Brain microvascular endothelial cell (primary cell): ENCODE measurements at regions not wholly inside any gene's neighbourhood (a gene's known extent, or its start where the extent isn't known, plus 50 kb on each side); places are given as distances from the start of the nearest gene placed in this dataset.
"Not testable (repeated sequence)": the region's sequence is repeated elsewhere in the genome, so short reads cannot be mapped to it uniquely, and the experiment has no call there.

ENCODE experiments used
- DNase-seq: peaks from one replicate; pipeline ENCODE4 v3.0.0-alpha.2; 2020
- H3K27ac ChIP-seq: fragments of 250-450 bp; sonication (Bioruptor Pico); 2 replicates; pipeline ENCODE4 v1.5.1; 2020; ENCODE audit warnings: mild to moderate bottlenecking, moderate library complexity
- H3K27me3 ChIP-seq: fragments of 250-450 bp; sonication (Bioruptor Pico); replicated peaks from 2 replicates; pipeline ENCODE4 v1.5.1; 2020; ENCODE audit warnings: mild to moderate bottlenecking
- H3K36me3 ChIP-seq: fragments of 250-450 bp; sonication (Bioruptor Pico); replicated peaks from 2 replicates; pipeline ENCODE4 v1.5.1; 2020; ENCODE audit warnings: mild to moderate bottlenecking
- H3K4me3 ChIP-seq: 2 replicates; pipeline ENCODE4 v1.5.1; 2011; ENCODE audit warnings: low read depth, mild to moderate bottlenecking, control low read depth, low read length, moderate library complexity
- CTCF ChIP-seq: IDR thresholded peaks from 2 replicates; pipeline ENCODE4 v1.5.1; 2011; ENCODE audit warnings: low read depth, mild to moderate bottlenecking, moderate library complexity, low read length, control low read depth, inconsistent platforms; ENCODE audit errors: missing control alignments
- in situ Hi-C: cut with HindIII; loops from 2 replicates; pipeline ENCODE4 v1.10.0; 2017; ENCODE audit warnings: low sequenced_read_pairs, low pct_ligation_motif_present

- H3K27me3 ChIP-seq: no peaks in the 10 kb centered on the region
These were observed 1481.5 kb downstream of the OTOL1 start for GRCh38 chr3:162978136-162978535.

GRCh38 chr3:162984746-162985145, 1488.1 kb downstream of the OTOL1 start:
- DNase-seq: peak; percentile 38
- in situ Hi-C loops: no loop called here
- Histone ChIP-seq H3K36me3 (no peaks in the 10 kb centered on the region), H3K27ac (no peak overlapping the region), H3K4me3 (no peak overlapping the region), H3K27me3 (no peaks in the 10 kb centered on the region)
- no peak for TF ChIP-seq CTCF

More at GRCh38 chr3:162978136-162978535, 1481.5 kb downstream of the OTOL1 start:
- Histone ChIP-seq H3K36me3 (no peaks in the 10 kb centered on the region), H3K4me3 (no peak overlapping the region), H3K27ac (no peak overlapping the region)
- no peak for TF ChIP-seq CTCF
- in situ Hi-C loops: no loop called here
- no peak for DNase-seq

- H3K36me3 ChIP-seq, H3K4me3 ChIP-seq, H3K27ac ChIP-seq, in situ Hi-C loops, H3K27me3 ChIP-seq, DNase-seq: not testable (repeated sequence)
These were observed 1490.6 kb downstream of the OTOL1 start for GRCh38 chr3:162987085-162987794.

GRCh38 chr3:162992741-162993140, 1496.1 kb downstream of the OTOL1 start:
- H3K27me3 ChIP-seq: no peaks in the 10 kb centered on the region
- H3K36me3 ChIP-seq: no peaks in the 10 kb centered on the region
- no peak overlapping the region for H3K27ac ChIP-seq
- no peak for TF ChIP-seq CTCF
- no peak overlapping the region for H3K4me3 ChIP-seq
- no peak for DNase-seq
- in situ Hi-C loops: no loop called here

- in situ Hi-C loops: no loop called here
- H3K36me3 ChIP-seq: no peaks in the 10 kb centered on the region
These were observed 1497.6 kb downstream of the OTOL1 start for GRCh38 chr3:162994165-162994564.

GRCh38 chr3:162996368-162996767, 1499.8 kb downstream of the OTOL1 start:
- H3K27ac ChIP-seq: no peak overlapping the region
- no peaks in the 10 kb centered on the region for H3K27me3 ChIP-seq
- no peak for DNase-seq
- in situ Hi-C loops: no loop called here
- H3K36me3 ChIP-seq: no peaks in the 10 kb centered on the region
- H3K4me3 ChIP-seq: no peak overlapping the region
- TF ChIP-seq CTCF: no peak

More at GRCh38 chr3:162994165-162994564, 1497.6 kb downstream of the OTOL1 start:
- H3K4me3 ChIP-seq: no peak overlapping the region
- H3K27me3 ChIP-seq: no peaks in the 10 kb centered on the region
- no peak overlapping the region for H3K27ac ChIP-seq
- no peak for TF ChIP-seq CTCF
- no peak for DNase-seq
